Vagina (tissue), 2 donors: ENCODE measurements at regions not wholly inside any gene's neighbourhood (a gene's known extent, or its start where the extent isn't known, plus 50 kb on each side); places are given as distances from the start of the nearest gene placed in this dataset.

ENCODE experiments used
- POLR2A ChIP-seq, 2 donors: fragments of 450-650 bp; IDR thresholded peaks; one replicate each; pipeline ENCODE4 v1.6.1; 2017; ENCODE audit warnings: antibody characterized with exemption in 2 of 2, mild to moderate bottlenecking in 2 of 2, moderate library complexity in 2 of 2
- TF ChIP-seq, protein P1 (sequence below), 3 experiments: fragments of 450-650 bp in 2 of 3; fragments of 200-600 bp in 1 of 3; sonication (generic) in 1 of 3; IDR thresholded peaks; one replicate each; pipeline ENCODE4 v1.5.1; 2017 to 2019; ENCODE audit warnings: antibody characterized with exemption in 3 of 3, mild to moderate bottlenecking in 2 of 3, moderate library complexity in 2 of 3

DNA sequence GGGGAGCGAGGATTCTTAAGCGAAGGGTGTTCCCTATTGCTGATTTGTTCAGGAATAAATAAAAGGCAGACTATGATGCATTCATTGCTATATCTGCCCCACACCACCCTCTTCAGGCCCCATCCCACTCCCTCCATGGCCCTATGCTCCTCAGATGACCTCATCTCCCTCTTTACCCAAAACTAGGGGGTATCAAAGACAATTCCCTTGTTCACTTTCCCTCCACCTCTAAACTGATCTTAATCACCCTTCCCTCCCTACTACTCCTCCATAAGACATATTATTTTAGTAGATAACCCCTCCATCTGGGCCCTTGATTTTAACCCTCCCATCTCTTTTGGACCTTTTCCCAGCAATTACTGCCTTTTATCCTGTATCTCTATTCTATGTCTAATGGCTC lies 434.9 kb upstream of the RUNX1 start:
- TF ChIP-seq, protein P1, sequence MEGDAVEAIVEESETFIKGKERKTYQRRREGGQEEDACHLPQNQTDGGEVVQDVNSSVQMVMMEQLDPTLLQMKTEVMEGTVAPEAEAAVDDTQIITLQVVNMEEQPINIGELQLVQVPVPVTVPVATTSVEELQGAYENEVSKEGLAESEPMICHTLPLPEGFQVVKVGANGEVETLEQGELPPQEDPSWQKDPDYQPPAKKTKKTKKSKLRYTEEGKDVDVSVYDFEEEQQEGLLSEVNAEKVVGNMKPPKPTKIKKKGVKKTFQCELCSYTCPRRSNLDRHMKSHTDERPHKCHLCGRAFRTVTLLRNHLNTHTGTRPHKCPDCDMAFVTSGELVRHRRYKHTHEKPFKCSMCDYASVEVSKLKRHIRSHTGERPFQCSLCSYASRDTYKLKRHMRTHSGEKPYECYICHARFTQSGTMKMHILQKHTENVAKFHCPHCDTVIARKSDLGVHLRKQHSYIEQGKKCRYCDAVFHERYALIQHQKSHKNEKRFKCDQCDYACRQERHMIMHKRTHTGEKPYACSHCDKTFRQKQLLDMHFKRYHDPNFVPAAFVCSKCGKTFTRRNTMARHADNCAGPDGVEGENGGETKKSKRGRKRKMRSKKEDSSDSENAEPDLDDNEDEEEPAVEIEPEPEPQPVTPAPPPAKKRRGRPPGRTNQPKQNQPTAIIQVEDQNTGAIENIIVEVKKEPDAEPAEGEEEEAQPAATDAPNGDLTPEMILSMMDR (IDR thresholded peaks at IDR 0.05), result no peak
- no peak for TF ChIP-seq POLR2A (IDR thresholded peaks at IDR 0.05)
